ENCODE measurements at regions not wholly inside any gene's neighbourhood (a gene's known extent, or its start where the extent isn't known, plus 50 kb on each side); places are given as distances from the start of the nearest gene placed in this dataset.

GRCh38 chr5:9920697-9921096, 290.5 kb upstream of the TAS2R1 start:
- intact Hi-C loops (cut with micrococcal nuclease): no loop called here
- Mint-ChIP-seq H3K27ac (ENCODE audit: low read depth, unreplicated experiment) (no peak overlapping the region), H3K4me3 (ENCODE audit: unreplicated experiment) (no peak overlapping the region), H3K9me3 (ENCODE audit: unreplicated experiment) (no peaks in the 10 kb centered on the region), H3K27me3 (ENCODE audit: insufficient read depth, unreplicated experiment) (no peaks in the 10 kb centered on the region), H3K4me1 (ENCODE audit: insufficient read depth, unreplicated experiment) (peaks cover 12% of the 10 kb centered on the region), H3K36me3 (ENCODE audit: insufficient read depth, unreplicated experiment) (no peaks in the 10 kb centered on the region)
- no peak for TF ChIP-seq CTCF (IDR thresholded peaks at IDR 0.05; ENCODE audit: unreplicated experiment)
- ChIA-PET CTCF (interaction anchor here (0.6 to 1.6 kb wide), 4 partner anchors 10 to 22 kb away, joined by 3 to 7 read pairs (median 4); no protein-coding TSS in a partner anchor), POLR2A (no interaction called here)
- no peak for DNase-seq (ENCODE audit: unreplicated experiment)
- BruUV-seq (replicated peaks): no TSS peak

DNA sequence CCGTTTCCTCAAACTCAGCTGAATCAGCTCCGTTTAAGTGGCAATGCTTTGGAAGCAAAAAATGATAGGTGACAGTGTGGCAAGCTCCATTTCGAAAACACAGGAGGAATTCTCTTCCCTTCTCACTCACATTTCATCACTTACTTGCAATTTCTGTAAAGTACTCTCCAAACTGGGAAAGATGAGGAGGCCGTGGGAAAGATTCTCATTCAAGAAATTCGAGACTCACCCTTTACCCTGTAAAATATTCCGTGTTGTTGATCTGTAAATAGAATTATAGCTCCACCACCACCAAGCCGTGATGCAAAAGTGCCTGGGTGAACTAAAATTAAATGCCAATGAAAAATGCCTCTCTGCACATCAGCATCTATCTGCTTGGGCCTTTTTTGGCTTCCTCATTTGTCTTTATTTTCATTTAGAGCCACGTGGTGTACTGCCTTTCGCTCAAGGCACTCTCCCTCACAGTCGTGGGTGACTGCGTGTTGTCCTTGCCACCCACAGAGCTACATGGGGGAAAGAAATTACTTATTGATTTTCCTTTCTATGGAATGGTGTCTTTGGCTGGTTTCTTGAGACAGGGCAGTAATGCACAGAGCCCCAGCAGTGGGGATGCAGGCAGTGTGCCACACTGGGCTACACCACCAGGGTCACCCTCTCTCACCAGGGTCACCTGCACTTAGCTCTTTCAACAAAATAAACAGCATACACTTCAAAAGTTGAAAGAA, 289.3 kb upstream of the TAS2R1 start:
- TF ChIP-seq CTCF (IDR thresholded peaks at IDR 0.05; ENCODE audit: unreplicated experiment): no peak
- DNase-seq (ENCODE audit: unreplicated experiment): no peak
- Mint-ChIP-seq H3K9me3 (ENCODE audit: unreplicated experiment) (no peaks in the 10 kb centered on the region), H3K27me3 (ENCODE audit: insufficient read depth, unreplicated experiment) (no peaks in the 10 kb centered on the region), H3K4me1 (ENCODE audit: insufficient read depth, unreplicated experiment) (peaks cover 5% of the 10 kb centered on the region), H3K36me3 (ENCODE audit: insufficient read depth, unreplicated experiment) (no peaks in the 10 kb centered on the region), H3K27ac (ENCODE audit: low read depth, unreplicated experiment) (no peak overlapping the region), H3K4me3 (ENCODE audit: unreplicated experiment) (no peak overlapping the region)
- BruUV-seq (replicated peaks): no TSS peak
- ChIA-PET CTCF (interaction anchor here (0.6 to 1.6 kb wide), 2 partner anchors 17 to 21 kb away, joined by 3 to 7 read pairs; no protein-coding TSS in a partner anchor), POLR2A (no interaction called here)
- intact Hi-C loops (cut with micrococcal nuclease): no loop called here

DNA sequence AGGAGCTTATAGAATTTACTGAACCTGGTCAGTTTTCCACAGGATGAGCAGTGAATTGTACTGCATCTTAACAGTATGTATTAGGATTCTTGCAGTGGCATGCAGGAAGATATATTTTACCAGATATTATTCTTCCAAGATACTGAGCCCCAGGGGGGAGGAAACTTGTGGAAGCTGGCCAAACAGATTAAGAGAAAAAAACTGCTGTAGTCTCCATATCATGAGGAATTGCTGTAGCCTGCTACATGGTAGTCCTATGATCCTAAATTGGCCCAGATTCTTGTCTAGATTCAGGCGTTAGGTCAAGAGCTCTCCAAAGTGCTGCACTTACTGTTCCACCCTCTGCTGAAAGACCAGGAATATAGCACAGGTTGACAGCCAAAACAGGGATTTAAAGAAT, 275.5 kb upstream of the TAS2R1 start:
- Mint-ChIP-seq H3K4me1 (ENCODE audit: insufficient read depth, unreplicated experiment) (no peaks in the 10 kb centered on the region), H3K9me3 (ENCODE audit: unreplicated experiment) (no peaks in the 10 kb centered on the region), H3K36me3 (ENCODE audit: insufficient read depth, unreplicated experiment) (no peaks in the 10 kb centered on the region), H3K27me3 (ENCODE audit: insufficient read depth, unreplicated experiment) (no peaks in the 10 kb centered on the region), H3K27ac (ENCODE audit: low read depth, unreplicated experiment) (no peak overlapping the region), H3K4me3 (ENCODE audit: unreplicated experiment) (no peak overlapping the region)
- TF ChIP-seq CTCF (IDR thresholded peaks at IDR 0.05; ENCODE audit: unreplicated experiment): no peak
- no peak for DNase-seq (ENCODE audit: unreplicated experiment)
- no TSS peak for BruUV-seq (replicated peaks)
- POLR2A ChIA-PET: no interaction called here
- CTCF ChIA-PET: interaction anchor here (1.2 kb wide), 1 partner anchor 17 kb away, joined by 3 read pairs; no protein-coding TSS in a partner anchor
- intact Hi-C loops (cut with micrococcal nuclease): no loop called here

DNA sequence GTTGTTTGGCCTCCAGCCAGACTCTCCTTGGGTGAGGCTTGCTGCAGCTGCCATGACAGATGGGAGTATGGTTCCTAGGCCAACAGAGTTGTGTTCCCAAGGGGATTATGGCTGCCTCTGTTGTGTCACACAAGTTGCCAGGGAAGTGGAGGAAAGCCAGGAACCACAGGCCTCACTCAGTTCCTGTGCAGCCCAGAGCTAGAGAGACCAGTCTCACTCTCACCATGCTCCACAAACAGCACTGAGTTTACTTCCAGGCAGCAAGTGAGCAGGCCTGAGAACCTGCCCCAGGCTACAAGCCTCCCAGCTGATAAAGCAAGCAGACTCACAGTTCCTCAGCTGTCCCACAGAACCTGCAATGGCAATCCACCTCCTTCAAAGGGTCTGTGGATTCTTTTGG, 273.6 kb upstream of the TAS2R1 start:
- TF ChIP-seq CTCF (IDR thresholded peaks at IDR 0.05; ENCODE audit: unreplicated experiment): no peak
- ChIA-PET CTCF (interaction anchor here (1.2 kb wide), 1 partner anchor 242 kb away, joined by 3 read pairs; no protein-coding TSS in a partner anchor), POLR2A (no interaction called here)
- Mint-ChIP-seq H3K4me1 (ENCODE audit: insufficient read depth, unreplicated experiment) (no peaks in the 10 kb centered on the region), H3K27me3 (ENCODE audit: insufficient read depth, unreplicated experiment) (no peaks in the 10 kb centered on the region), H3K4me3 (ENCODE audit: unreplicated experiment) (no peak overlapping the region), H3K27ac (ENCODE audit: low read depth, unreplicated experiment) (no peak overlapping the region), H3K9me3 (ENCODE audit: unreplicated experiment) (no peaks in the 10 kb centered on the region), H3K36me3 (ENCODE audit: insufficient read depth, unreplicated experiment) (no peaks in the 10 kb centered on the region)
- DNase-seq (ENCODE audit: unreplicated experiment): peak; percentile 66
- BruUV-seq (replicated peaks): no TSS peak
- intact Hi-C loops (cut with micrococcal nuclease): no loop called here

All from MCF 10A (cell line).